ENCODE measurements at regions not wholly inside any gene's neighbourhood (a gene's known extent, or its start where the extent isn't known, plus 50 kb on each side); places are given as distances from the start of the nearest gene placed in this dataset.
"Not testable (repeated sequence)": the region's sequence is repeated elsewhere in the genome, so short reads cannot be mapped to it uniquely, and the experiment has no call there.

DNA sequence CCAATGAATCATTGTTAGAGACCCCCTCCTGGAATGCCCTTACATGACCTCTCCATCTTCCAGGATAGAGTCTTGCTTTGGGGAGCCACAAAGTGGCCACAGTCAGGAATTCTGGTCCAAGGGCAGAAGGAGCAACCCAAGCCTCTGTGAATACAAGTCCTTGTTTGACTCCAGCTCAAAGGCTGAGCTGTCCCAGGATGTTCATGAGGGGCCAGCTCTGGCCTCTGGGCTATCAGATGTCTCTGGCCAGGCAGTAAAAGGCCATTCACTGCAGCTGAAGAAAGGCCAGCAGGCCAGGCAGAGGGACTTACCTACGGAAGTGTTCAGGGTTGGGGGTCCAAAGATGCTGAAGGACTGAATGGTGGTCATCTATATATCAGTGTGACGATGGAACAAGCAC is 98.3 kb upstream of the IPO9 start:
- no peak for DNase-seq

DNA sequence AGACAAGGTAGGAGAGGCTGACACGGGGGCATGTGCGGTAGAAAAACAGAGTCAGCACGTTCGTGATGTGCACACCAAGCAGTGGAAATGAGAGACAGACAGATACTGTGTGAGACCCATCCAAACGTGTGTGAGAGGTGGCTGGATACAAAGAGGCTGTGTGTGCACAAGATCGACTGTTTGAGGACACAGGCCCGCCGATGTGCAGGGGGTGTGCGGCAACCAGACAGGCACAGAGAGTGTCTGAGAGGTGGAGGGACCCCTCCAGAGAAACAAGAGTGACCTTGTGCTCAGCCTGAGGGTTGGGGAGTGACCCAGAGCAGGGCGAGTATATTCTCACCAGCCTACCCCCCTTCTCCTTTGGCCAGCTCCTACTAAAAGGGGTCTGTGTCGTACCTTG is 97.8 kb upstream of the IPO9 start:
- DNase-seq: no peak

DNA sequence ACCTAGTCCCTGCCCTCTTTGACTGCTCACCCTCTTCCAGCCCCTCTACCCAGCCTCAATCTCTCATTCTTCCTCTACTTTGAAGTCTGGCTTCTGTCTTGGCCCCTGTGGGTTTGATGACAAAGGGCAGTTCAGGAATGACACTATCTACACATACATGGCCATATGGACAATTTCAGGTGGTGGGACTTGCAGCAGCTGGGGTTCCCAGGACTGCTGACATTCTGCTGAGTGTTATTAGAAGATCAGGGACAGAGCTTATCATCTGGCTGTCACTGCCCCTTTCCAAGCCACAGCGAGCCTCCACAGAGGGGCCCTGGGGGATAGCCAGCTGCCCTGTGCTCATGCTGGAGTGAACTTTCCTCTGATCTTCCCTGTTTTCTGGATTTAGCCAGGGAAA is 97.4 kb upstream of the IPO9 start:
- DNase-seq: no peak

DNA sequence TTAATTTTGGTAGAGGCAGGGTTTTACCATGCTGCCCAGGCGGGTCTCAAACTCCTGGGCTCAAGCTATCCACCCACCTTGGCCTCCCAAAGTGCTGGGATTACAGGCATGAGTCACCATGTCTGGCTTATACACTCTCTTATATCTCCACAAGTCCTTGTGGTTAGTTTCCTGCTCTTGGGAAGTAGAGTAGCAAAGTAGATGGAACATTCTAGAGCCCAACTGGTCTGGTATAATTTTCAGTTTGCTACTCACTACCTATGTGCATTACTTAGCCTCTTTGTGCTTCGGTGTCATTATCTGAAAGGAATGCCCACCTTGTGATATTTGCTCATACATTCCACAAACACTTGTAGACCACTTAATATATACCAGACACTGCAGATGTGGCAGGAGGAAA is 96.6 kb upstream of the IPO9 start:
- no peak for DNase-seq

DNA sequence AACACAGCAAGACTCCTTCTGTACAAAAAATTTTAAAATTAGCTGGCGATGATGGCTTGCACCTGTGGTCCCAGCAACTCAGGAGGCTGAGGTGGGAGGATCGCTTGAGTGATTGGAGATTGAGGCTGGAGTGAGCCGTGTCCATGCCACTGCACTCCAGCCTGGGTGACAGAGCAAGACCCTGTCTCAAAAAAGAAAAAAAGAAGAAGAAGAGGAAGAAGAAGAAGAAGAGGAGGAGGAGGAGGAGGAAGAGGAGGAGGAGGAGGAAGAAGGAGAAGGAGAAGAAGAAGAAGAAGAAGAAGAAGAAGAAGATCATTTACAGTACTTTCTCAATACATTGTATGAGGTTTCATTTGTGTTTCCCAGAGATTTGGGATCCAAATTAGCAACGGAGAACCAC is 94.7 kb upstream of the IPO9 start:
- DNase-seq: not testable (repeated sequence)

DNA sequence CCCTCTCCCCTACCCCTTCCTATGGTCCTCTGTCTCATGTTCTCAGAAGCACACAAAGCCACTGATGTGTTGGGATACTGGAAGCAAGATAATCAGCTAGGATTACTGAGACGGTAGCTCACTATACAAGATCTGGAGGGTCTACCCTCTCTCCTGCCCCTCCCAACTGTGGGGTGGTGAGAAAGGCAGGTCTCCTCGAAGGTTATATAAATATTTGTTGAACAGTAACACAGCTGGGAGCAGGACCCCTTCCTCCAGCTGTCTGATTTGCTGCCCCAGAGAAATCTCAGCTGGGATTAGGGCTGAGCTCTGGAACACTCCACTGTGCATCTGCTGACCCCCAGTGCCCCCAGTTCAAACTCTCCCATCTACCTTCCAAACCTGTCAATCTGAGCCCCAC is 94.2 kb upstream of the IPO9 start:
- DNase-seq: no peak

DNA sequence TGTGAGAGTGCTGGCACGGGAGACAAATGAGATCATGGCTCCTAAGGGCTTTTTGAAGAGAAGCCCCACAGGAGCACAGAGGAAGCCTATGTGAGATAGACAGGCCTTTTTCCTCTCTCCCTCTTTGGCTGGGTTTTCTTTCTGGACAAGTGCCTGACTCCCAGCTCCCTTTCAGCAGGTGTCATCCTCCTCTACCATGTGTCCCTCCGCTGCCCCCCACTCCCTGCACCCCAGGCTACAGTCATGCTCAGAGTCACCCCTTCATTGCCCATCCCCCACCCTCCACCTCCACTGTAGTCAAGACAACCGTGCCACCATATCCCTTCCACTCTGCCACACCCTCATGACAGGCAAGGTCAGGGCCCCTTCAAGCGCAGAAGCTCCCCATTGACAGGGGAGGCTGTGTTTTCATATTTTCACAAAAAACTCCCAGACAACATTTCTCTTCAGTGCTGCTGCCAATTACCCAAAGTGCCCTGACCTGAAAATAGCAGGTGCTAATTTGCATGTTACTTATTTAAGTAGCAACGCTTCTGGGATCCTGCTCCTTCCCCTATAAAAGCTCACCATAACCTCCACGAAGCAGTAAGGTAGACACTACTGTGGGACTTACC is 92.1 kb upstream of the IPO9 start:
- DNase-seq: no peak

DNA sequence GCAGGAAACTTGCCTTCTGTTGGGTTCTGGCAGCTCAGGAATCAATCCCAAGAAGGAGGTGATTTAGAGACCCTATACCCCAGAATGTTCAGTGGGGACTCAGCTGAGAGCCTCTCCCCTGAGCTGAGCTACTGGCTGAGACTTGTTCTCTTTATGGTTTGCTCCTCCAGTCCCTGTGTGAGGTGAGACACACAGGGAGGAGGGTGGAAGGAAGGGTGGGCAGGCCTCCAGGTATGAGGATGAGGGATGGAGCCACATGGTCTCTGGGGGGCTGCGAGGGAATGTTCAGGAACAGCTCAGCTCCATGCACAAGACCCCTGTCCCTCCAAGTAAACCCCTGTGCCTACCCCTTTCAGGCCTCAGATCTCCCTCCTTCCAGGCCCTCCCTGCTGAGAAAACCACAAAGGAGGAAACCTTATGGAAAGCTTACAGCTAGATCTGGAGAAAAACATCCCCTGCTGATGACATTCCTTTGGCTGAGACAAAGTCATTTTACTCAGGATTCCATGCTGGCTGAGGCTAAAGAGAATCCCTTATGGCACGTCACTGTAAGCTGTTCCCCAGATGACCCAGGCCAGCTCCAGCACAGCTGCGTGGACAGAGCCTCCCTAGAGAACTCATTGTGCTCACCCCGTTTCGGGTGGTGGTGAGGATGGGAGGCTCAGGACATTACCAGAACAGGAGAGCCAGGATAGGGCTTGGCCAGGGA is 91.5 kb upstream of the IPO9 start:
- no peak for DNase-seq

DNA sequence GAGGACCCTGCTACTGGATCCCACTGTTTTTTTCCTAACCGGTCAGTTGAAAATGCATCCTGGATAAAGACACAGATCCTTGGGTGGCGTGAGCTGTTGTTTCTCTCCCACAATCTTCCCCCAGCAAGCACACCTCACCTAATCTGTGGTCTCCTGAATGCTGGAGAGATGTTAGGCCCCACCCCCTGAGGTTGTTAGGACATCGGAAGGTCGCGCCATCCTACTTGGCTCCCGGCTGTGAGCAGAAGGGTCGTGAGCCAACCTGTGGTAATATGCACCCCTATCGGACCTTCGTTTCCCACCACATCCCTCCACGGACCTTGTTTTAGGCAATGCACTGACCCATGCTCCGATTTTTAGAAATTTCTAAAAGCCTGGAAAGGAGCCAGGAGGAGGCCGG is 89.9 kb upstream of the IPO9 start:
- no peak for DNase-seq

DNA sequence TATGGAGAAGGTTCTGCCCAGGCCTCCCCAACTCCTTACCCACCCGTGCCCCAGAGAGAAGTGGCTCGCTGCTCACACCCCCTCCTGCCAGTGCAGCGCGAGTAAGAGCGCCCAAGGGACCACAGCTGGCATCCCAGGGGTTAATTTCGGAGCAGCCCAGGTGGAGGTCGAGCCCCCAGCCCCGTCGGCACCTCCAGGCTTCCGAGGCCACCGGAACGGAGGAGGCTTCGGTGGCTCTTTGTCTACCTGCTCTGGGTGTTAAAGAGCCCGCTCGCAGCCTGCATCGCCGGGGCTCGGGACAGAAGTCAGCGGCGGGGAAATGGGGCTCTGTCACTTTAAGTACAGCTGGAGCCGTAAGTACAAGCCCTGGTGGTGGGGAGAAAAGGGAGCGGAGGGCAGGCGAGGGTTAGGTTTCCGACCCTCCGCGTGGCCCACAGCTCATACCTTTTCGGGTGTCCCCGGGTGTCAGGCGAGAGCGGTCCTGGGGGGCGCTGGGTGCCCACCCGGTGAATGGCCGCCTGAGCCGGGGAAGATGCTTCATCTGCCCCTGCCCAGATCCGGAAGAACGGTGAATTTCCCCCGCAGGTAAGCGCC is 89.4 kb upstream of the IPO9 start:
- peak; percentile 53 for DNase-seq

DNA sequence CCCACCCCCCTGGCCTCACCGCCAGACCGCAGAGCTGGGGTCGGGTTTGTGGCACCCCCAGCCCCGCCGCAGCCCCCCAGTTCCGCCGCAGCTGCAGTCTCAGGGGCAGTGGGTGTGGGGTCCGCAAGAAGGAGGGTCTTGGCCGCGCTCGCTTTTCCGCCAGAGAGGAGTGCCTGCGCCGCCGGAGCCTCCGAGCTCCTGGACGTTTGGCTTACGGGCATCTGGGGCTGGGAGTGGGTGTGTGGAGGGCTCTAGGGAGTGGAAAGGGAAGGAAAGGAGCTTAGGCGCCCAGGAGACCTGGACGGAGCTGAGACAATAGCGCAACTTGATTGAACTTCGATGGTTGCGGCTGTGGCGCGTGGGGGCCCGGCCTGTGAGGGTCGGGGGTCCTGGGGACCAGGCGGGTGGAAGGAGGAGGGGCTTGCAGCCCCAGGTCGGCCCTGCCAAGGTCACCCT is 88.8 kb upstream of the IPO9 start:
- peak; percentile 10 for DNase-seq

DNA sequence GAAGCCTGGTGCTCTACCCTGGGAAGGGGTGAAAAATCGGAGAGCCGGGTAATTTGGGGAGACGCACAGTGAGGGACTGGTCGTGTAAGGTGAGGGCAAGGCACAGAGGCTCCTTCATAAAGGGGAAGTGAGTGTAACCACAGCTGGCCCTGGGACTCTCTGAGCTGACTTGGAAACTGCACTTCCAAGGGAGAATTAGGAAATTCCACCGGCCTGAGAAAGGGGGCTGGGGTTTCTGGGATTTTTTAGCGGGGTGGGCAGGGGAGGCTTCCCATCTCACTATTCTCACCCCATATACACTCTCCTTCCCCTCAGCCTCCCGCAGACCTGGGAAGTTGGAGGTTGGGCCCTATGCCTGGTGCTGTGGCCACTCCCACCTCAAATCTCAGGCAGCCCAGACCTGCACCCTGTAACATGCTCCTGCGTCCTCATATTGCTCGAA is 88.3 kb upstream of the IPO9 start:
- DNase-seq: no peak

DNA sequence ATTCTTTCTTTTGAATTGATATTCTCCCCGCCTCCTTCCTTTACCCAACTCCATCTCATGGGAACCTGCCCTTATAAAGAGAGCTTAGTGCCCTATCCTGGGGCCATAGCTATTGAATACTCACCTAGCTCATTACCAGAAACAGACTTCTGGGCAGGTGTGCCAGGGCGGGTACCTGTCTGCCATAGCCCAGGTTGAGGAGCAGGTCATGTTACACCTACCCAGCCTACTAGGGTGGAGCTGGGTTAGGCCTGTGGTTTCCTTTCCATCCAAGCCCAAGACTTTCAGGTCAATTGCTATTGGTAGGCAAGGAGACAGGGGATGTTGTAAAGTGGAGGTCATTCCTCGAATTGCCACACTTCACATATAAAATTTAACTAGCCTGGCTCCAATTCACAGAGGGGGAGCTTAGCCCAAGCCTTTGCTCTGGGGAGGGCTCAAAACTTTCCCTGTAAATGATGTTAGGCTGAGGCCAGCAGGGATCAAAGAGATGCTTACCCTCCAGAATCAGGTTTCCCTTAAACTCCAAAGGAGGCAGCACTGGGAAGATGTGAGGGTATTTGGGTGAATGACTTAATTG is 87.1 kb upstream of the IPO9 start:
- DNase-seq: no peak

DNA sequence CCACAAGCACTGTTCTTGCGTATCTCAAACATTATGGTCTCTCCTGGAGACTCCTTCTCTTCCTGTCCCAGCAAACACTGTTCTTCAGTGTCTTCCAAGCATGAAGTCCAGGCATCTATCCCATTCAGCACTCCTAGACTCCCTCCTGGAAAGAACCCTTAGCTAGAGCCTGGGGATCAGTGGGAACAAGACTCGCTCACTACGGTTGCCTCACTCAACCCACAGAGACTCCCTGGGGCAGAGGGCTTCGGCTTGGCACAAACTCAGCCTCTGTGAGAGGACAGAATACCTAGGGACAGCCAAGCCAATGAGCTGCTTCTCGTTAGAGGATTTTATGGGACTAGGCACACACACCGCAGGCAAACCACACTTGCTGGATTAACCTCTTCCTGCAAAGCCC is 86.5 kb upstream of the IPO9 start:
- no peak for DNase-seq

DNA sequence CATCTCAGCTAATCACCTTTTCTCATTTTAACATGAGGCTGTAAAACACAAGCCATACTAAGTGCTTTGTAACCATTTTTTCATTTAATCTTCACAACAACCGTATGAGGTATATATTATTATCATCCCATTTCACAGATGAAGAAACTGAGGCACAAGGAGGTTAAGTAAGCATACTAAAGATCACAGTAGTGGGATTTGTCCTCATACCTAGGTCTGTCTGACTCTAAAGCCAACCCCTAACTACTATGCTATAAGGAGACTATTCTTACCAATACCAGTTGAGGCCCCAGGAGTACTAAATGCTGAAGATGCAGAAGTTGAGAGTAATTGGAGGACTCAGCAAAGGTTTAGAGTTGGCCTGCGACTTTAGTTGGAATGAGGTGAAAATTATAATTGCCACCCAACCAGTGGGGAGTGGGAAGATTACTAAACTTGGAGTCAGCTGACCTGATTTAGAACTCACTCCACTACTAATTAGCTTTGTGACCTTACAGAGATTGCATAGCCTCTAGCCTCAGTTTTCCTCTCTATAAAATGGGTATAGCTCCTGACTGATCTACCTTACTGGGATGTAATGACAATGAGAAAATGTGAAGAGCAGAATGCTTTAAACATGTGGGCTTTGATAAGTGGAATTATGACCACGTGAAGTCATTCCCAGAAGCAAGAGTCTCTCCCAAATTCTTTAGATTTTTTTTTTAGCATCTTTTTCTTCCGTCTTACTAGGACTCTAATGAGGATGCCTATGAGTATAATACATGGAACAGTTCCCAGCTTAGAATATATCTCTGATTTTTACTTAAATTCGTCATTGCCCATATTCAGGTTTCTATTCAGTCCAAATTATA is 85.8 kb upstream of the IPO9 start:
- DNase-seq: no peak

DNA sequence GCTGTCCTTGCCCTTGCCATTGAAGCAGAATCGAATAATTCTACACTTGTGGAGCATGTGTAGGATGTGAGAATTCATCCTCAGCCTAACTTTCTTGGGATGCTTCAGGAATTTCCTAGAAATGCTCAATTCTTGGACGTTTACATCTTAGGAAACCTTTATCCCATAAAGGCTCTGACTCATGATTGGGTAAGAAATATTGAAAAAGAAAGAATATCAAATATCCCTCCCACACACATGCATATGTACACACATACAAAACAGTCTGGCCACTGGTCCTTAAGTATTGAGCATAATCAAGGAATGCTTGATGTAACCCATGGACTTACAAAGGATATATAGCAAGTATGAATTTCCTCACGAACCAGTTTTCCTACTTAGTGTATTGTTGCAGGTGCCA is 83.9 kb upstream of the IPO9 start:
- no peak for DNase-seq

DNA sequence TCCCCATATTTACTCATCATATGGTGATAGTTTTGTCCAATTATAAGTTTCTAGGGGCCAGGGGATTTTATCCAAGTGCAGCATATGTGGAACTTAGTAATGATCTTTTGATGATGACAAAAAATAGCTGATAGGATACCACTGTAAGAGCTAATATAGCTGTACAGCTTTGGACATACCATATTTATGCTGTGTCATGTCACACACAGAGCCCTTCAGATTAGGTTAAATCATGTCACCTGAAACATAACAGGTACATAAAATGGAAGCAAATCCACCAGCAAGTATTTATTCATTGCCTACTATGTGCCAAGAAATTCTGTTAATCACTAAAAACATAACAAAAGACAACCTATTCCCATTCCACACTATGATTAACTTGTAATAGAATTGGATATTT is 82.8 kb upstream of the IPO9 start:
- DNase-seq: no peak

DNA sequence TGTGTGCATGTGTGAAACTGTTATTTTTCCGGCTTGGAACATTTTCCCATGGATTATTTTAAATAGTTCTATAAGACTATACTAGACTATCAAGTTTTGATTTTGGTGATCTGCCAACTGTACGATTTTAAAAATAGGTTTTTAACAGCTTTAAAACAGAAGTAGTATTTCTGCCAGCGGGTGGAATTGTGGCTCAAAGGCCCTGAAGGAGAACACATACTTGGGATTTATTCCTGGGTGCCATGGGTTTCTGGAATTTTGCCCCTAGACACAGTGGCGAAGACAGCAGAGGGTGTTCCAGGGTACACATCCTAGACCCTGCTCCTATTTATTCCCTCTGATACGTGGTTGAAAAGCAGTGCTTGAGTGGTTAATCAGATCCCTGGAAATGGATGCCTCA is 81.7 kb upstream of the IPO9 start:
- no peak for DNase-seq

DNA sequence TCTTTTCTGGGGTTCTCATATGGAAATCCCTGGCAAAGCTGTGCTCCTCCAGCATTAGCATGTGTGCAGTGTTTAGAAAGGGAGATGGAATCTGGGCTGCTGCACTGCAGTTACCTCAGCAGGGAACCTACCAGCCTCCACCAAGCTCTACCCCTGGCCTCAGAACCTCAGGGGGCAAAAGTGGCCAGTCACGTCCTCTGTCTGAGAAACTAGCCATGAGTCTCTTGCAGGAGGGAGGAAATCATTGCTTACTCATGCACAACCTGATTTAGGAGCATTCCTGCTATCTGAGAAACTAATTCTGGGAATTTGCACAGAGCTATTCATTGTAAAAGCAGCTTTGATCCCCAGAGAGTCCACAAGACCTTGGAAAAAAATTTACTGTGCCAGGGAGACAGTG is 80.6 kb upstream of the IPO9 start:
- no peak for DNase-seq

DNA sequence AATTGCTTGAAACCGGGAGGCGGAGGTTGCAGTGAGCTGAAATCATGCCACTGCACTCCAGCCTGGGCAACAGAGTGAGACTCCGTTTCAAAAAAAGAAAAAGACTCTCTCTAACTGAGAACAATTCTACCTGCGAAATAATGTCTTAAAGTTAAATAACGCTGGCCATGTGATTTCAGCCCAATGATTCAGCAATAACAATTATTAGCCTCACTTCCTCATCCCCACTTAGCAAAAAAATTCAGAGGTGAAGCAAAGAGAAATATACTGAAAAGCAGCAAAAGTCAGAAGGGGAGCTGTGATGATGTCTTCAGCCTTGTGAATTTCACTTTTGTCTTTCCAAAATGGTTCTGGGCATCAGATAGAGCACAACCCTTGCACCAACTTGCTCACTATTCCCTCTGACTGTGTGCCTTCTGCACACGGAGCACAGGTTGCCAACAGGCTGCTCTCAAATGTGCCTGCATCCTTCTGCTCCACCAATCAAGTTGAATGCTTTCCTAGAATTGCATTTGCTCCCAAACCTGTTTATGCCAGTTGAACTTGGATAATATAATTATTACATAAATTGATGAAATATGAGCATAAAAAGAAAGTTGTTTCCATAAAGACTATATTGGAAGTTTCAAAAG is 79.8 kb upstream of the IPO9 start:
- no peak for DNase-seq

DNA sequence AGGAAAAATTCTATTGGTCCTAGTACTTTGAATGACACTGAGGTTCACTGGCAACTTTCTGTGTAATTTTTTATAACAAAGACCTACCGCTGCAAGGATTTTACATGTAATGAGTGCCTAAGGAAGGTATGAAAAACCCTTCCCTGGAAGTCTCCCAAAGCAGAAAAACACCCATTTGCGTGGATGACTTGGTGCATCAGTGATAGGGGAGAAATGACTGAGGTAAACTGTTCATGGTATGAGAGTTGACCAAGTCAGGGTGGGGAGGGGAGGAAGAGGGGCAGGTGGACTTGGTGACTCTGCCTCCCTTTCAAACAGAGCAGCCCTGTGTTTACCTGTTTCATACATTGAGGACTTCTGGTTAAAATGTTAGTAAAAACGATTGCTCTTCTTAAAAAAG is 78.8 kb upstream of the IPO9 start:
- DNase-seq: no peak

DNA sequence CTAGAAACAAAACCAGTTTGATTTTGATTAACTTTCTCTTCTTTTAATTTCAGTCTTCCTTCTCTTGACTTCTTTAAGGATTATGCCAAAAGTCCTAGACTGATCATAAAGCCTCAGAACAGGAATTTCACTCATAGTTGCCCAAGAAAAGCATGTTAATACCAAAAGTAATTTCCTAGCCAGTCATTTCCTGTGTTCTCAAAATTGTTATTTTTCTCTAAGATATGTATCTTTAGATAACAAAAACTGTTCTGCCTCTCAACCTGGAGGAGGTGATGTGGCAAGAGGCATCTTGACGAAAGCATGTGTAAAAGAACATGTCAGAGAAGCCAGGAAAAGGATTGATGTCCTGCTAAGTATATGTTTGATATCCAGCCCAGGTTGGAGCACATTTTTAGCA is 78.0 kb upstream of the IPO9 start:
- DNase-seq: no peak

DNA sequence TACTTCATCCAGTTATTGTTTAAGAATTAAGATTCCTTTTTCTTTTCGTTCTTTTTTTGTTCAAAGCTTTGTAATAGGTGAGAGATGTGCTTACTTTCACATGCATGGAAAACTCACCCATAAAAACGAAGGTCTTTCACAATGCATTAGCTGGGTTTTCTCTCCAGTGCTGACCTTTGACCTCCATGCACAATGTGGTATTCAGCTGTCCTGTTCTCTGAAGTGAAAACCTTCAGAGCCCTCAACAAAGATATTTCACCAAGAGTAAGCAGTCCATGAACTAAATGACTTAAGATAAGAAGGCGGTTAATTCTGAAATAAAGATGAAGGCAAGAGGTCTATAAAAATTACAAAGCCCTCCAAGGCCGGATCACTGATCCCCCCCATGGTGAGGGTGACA is 77.1 kb upstream of the IPO9 start:
- DNase-seq: no peak
